HG02759 (cell line): ENCODE measurements at regions not wholly inside any gene's neighbourhood (a gene's known extent, or its start where the extent isn't known, plus 50 kb on each side); places are given as distances from the start of the nearest gene placed in this dataset.

Experiments used
- ATAC-seq: cut with Tn5 transposase; IDR thresholded peaks from one replicate; pipeline ENCODE4 v1.9.1; 2021; ENCODE audit warnings: mild to moderate bottlenecking, moderate library complexity; ENCODE audit not compliant: unreplicated experiment

DNA sequence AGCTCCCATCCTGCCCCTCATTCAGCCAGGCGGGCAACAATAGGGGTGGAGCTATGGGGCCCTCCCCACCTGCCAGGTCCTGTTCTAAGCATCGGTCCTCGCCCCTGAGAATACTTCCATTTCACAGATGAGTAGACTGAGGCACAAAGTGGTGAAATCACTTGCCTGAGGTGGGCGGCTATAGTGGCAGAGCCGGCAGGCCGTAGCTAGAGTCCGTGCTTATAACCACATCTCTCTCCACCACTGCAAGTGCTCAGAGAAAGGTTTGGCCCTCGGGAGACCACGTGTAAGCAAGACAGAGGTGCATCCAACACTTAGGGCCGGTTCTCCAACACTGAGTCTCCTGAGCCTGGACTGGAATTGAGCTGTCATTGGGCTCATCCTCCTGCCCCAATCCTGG is 145.8 kb upstream of the UNC5B start:
- no peak for ATAC-seq

DNA sequence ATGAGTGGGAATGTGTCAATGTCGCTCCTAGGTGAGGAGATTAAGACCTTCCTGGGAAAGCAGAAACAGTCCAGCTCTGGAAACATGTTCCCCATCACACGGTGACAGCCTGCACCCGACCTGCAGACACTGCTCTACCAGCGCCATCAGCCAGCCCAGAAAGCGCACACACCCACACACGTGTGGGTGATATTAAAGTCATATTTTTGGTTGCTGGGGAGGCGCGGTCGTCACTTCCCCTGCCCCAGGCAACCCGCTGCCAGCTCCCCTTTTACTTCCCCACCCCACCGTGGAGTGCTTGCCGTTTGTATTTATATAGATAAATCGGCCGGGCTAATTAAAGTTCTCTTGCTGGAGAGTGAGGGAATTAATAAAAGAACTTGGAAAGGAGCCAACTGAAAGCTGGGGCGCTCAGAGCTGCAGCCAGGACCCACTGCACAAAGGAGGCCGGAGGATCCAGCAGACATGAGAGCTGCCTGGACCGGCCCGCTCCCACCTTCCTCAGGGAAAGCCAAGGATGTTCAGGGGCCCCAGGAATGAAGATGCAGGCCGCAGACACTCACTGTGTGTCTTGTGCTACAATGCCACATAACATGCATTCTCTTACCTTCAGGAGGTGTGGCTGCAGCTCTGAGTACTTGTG is 145.2 kb upstream of the UNC5B start:
- no peak for ATAC-seq

DNA sequence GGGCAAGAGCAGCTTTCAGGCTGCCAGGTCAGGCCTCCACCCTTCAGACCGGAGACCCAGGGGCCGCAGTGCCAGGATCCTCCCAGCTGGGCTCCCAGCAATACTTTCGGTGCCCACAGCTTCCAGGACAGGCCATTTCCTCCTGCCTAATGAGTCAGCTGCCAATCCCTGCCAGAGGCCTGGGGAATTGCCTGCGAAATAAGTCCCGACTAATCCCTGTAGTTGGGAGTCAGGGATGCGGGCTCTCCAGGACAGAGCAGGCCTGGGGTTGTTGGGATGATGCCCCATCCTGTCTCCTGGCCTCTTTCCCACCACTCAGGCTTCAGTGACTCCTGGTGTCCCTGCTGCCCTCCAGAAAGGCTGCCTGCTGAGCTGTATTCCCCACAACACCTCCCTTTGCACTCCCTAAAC is 143.5 kb upstream of the UNC5B start:
- no peak for ATAC-seq

DNA sequence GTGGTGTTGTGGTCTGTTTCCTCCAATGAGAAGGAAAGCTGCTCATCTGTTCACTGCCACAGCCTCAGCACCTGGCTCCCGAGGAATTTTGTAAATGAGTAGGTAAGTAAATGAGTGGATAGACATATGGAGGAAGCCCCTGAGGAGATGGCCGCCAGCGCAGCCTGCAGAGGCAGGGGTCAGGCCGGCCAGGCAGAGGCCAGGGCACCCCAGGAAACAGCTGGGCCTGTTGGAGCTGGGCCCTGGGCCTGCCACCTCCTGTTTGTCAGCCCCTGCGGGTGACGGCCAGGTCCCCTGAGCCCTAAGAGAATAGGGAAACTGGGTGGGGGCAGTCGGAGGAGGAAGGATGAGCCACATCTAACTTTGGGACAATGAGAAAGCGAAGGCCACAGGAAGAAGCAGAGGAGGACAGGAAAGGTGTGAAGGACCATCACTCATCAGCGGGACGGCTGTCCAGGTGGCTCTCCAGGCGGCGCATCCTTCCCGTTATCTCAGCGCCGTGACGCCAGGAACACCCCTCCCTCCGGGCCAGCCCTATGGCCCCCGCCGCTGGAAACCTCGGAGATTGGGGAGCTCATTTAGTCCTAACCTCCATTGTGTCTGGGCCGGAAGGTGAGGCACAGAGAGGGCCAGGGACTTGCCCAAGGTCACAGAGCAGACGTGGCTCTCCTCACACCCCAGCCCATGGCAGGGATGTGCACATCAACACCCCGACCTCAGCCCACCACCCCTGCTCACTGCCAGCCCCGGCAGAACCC is 142.3 kb upstream of the UNC5B start:
- no peak for ATAC-seq

DNA sequence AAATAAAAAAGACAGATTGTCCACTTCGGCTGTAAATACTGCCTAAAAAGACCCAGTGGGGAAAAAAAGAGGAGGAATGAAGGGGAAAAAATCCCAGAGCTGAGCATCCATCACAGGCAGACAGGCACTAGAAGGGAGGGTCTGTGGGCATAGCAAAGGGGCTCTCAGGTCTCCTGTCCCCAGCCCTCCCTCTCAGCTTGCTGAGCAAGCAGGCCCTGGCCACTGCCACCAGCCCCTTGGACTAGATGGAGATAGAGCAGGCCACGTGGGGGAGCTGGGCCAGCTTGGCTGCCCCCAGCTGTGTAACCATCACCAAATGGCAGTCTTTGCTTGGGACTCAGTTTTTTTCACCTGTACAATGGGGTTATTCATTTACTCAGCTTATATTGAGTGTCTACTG is 141.6 kb upstream of the UNC5B start:
- no peak for ATAC-seq

DNA sequence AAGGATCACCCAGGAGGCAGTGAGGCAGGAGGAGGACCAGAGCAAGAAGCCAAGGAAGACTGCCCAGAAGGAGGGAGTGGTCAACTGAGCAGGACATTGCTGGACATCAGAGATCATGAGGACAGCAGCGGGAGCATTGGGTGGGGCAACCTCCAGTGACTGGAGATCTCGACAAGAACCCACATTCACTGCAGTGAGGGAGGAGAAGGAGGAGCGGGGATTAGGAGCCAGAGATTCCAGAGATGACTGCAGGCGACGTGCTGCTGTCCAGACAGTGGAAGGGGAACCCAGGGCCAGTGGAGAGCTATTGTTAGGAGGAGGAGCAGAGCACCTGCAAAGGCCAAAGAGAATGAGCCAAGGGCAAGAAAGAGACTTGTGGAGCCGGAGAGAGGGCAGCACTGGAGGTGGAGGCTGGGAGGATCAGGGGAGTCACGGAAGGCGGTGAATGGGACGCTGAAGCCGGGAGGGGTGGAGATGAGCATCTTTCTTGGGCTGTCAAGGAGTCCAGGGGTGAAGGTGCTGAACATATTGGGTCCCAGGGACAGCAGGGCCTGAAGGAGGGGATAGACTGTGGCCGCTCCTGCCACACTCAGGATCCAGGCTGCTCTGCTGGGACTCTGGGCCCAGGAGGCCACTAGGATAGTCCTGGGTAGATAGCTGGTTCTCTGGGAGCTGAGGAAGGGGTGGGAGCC is 140.1 kb upstream of the UNC5B start:
- no peak for ATAC-seq

DNA sequence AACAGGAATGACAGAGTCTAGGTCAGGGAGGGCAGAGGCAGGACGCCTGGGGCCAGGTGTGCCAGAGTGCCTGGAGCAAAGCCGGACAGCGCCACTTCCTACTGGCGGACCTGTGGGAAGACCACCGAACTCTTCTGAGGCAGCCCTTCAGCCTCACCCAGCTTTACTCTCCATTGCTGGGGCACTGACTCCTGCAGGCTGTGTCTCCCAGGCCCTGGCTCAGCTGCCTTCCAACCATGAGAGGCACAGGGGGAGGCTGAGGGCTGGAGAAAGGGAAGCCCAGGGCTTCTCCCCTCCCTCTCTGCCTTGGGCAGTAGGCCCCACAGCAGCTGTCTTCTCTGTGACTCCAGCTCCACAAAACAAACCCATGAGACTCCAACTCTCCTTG is 139.6 kb upstream of the UNC5B start:
- no peak for ATAC-seq

DNA sequence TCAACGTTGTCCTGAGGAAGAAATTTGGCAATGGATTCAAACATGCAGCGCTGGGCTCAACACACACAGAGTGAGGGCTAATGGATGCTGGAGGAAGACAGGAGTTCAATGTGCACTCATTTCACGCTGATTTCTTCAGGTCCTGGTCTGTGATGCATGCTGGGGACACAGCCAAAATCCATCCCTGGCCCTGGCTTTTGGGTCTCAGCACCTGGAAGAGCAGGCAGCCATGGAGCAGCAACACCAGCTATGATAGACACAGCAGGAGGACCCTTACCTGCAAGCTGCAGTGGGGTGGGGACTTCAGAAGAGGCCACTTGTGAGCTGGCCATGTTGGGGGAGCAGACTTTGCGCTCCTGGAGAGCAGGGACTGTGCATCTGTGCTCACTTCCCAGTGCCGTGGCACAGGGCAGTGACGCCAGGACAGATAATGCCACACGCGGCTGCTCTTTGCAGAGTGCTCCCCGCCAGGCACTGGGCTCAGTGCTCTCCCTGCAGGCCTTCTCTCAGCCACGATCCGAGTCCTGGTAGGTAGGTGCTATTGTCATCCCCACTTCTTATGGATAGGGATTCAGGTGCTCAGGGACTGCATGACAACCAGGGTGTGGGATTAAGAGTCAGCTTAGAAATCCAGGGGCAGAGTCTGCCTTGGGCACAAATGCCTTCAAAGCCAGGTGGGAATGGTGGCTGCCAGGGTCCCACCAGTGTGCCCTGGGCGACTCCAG is 138.8 kb upstream of the UNC5B start:
- no peak for ATAC-seq

DNA sequence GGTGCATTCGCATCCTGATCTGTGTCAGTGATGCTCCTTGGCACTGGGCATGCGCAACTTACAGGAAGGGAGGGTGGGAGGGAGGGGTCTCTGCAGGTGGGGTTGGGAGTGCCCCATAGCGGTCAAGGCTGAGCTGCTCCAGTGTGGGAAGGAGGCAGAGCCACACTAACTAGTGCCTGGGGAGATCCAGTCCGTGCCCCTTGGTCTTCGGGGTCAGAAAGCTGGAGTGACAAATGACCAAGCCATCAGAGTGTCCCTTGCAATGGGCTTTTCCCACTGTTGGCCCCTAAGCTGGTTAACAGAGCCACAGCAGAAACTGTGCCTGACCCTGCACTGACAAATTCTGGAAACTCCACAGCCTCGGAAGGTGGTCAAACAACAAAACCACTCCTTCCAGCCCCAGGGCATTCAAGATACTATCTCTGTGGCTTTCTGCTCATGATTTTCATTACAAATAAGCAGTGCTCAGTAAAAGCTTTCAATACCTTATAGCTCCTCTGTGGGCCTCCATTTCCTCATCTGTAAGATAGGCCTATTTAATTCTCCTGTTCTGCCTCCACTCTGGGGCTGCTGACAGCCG is 138.1 kb upstream of the UNC5B start:
- ATAC-seq: no peak

DNA sequence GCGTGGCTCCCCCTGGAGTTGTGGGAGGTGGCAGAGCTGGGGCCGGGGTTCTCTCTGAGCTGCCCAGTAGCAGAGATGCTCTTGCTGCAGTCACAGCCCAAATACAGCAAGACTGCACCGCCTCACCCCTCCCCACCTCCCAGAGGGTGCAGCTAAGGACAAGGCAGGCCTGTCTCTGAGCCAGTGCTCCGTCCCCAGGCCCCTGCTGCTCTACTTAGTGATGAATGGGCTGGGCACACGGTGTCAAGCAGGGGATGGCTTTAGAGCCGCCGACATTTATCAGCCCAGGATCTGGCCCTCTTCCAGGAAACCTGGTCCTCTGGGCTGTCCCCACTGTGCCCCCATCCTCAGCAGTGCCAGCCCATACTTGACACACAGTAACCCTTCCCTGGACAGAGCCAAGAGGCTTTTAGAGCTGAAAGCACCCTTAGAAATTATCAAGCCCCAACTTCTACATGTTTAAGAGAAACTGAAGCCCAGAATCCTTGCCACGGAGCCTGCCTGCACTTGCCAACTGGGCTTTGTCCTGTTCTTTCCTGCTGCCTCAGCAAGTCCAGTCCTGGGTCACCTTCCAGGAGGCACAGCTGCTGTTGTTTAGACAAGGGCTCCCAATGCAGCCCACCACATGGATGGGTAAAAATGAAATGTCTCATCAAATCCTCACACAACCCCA is 137.1 kb upstream of the UNC5B start:
- no peak for ATAC-seq

DNA sequence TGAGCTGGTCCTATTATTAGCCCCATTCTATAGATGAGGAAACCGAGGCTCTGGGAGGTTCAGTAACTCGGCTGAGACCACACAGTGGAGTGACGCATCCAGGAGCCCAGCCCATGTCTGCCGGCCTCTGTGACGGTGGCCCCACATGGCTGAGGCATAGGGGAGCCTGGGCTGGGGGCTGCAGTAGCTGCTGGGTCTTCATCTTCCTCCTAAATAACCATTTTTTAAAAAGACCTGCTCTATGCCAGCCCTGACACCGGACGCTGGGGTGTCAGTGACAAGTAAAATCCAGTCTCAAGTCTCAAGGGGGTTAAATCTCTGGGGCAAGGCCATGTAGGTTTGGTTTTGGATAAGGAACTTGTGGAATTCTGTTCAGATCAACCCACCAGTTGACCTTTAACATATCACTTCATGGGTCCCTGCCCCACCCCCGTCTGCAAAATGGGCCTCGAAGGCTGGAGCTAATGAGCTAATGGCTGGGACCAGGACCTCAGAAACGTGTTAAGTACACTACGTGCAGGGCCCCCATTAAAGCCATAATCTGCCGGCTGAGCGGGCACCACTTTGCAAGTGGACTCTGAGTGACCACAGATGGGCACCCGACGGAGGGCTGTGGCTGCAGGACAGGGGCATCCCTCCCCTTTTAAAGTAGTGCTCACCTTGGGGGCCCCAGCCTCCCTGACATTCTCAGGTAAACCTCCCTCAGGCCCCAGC is 136.5 kb upstream of the UNC5B start:
- no peak for ATAC-seq

DNA sequence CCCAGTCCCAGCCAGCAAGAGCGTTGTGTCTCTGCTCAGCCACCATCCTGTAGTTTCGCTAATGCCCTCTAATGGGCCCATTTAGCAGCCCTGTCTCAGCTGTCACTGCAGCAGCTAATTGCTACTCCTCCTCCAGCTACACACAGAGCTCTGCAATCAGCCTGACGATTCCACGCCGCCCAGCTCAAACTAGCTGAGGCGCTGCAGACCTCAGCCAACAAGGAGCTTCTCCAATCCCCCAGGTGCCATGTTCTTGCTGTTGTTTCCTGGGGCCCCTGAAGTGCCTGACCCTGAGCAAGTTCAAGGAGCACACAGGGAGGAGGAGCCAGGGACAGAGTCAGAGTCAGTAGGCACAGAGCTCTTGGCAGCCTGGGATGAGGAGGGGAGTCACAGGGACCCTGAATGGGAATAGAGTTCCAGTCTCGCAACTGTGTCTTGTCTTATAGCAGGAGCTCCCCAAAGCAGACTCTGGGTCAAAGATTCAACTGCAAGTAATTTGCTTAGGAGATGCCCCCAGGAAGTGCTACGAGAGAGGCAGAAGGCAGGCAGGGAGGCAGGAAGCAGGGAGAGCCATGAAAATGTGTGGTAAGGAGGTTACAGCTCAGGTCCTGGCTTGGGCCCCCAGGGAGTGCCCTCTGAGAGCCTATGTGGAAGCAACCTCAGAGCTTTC is 135.8 kb upstream of the UNC5B start:
- ATAC-seq: no peak

DNA sequence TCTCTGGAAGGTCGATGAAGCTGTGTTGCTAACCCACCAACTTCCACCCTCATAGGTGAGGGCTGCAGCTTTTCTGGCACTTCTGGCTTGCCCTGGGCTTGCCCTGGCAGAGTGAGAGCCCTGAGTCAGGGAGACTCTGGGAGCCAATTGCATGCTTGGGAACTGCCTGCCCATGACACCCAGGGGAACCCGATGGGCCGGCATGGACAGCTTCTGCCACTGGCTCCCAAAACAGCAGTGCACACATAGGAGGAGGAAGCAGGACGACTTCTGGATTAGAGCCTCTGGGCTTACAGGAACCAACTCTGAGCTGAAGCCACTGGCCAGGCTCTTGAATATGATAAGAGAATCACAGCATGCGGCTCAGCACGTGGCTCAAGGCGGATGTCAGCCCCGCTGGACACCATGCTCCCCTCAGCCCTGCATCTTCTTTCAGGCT is 135.2 kb upstream of the UNC5B start:
- ATAC-seq: no peak

DNA sequence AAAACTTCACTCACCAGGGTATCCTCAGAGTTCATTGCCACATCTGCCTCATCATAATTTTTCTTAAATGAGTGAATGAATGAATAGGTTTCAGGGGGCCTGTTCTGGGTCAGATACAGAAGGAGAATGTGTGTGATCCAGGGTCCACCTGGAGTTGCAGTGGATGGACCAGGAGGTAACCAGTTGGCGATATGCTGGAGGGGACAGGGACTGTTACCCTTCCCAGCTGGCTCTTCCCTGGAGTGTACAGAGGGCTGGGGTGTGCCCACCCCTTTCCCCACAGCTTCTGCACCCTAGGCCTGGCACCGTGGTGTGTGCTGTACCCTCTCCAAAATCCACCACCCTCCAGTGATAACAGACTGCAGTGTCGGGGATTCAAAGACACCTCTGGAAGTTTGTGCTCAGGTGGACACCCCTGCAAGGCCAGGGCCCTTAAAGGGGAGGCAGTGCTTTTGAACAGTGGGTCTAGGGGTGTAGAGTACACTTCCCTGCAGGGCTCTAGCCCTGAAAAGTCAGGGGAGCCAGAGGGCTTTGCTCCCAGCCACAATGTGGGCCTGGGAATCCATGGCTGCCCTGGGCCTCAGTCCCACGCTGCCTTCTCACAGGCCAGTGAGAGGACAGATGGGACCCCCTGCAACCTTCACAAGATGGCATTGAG is 134.4 kb upstream of the UNC5B start:
- no peak for ATAC-seq

DNA sequence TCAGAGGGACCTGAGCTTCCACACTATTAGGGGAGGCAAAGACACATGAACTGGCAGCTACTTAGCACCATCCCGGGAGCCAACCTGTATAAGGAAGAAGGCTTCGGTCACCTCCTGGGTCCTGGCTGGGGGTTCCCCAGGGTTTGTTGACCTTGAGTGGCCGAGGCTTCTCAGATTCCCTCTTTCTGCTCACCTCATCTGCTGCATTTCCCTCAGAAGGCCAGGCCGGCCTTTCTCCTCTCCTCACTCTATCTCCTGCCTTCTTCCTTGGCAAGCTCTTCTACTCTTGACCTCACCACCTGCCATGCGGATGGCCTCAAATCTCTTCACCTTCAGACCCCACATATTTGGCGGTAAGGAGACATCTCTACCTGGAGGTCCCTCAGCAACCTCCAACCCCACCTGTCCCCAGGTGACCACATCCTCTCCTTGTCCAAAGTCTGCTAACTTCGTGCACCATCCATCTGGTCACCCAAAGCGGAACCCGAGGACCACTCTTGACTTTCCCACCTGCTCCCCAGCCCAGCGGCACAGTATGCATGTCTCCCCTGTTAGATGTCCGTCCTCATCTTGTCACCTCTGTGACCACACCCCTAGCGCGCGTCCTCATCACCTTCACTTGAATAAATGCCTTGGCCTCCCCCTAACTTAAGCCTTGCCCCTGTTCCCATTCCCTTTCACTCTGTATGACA is 133.8 kb upstream of the UNC5B start:
- no peak for ATAC-seq

DNA sequence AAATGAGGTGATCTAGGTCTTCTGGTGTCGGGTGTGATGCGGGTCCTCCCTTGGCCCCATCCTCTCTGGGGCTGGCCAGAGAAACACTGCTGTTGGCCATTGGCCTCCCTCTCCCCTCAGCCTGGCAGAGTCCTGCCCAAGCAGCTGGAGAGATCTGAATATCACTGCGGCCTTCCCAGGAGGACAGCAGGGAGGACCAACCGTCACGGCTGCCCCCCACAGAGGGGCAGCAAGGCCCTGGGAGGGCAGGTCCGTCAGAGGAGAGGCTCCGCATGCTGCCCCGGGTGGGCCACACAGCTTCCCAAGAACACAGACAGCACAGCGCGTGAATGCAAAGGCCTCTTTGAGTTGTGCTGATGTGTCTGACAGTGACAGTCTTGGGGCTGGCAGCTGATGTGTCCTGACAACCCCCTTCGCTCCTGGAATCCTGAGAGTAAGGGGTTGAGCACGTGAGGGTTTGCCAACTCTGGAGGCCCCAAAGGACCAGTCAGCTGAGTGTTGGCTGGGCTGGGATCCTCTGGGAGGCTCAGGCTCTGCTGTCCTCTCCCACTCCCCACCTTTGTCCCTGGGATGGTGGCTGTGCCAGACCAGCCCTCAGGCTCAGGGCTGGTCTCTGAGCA is 132.5 kb upstream of the UNC5B start:
- no peak for ATAC-seq

DNA sequence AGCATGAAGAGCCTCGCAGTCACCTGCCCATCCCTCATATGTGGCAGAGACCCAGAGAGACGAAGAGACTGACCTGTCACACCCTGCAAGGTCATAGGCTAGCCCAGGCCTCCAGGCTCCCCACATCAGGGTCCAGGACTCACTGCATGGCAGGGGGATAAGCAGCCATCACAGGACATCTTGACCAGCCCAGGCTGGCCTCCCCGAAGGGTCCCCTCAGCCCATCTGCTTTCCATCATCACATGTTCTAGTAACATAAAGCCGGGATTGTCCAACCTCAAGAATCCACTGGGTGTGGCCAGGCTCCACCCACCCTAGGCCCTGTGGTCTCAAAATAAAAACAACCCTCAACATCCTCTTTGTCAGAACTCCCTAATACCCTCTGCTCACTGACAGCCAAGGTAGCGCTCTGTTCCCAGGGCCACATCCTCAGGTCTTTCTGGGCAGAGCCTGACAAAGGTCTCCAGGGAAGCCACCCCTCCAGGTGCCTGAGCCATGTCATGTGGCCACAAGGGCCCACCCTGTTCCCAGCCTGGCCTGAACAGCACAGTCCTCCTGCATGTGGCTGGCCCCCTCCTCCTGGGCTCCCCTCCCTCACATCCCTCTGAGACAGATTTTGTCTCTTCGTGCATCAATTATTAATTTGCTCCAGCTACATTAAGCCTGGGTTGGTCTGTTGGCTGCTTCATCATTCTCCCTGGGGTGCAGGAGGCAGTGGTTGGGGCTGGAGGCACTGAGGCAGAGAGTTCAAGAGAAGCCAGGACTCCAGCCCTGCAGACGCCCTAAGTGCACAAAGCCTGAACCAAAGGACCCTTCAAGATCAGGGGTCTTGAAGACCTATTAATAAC is 131.8 kb upstream of the UNC5B start:
- no peak for ATAC-seq
